ENCODE measurements at regions not wholly inside any gene's neighbourhood (a gene's known extent, or its start where the extent isn't known, plus 50 kb on each side); places are given as distances from the start of the nearest gene placed in this dataset.
A peak's percentile ranks its signal among the peaks of the same experiment; 100 is the strongest.

GRCh38 chr4:128386761-128387599 is 99.4 kb upstream of the PGRMC2 start (continued):
- TF ChIP-seq PRDM4 (tag by site-specific recombination; IDR thresholded peaks at IDR 0.05) (peak; percentile 76), WT1 (tag by site-specific recombination; IDR thresholded peaks at IDR 0.05) (peak; percentile 41; the same call in 1 of the 2 replicates), BCL11A (tag by site-specific recombination; IDR thresholded peaks at IDR 0.05; ENCODE audit: low read depth) (0 out of 2 replicates have a peak, but pooled peaks have one; percentile 38), ZFP69B (tag by site-specific recombination; IDR thresholded peaks at IDR 0.05) (peak; percentile 73), ZNF660 (tag by site-specific recombination; IDR thresholded peaks at IDR 0.05) (peak; percentile 88), HOXD13 (CRISPR knock-in tag; IDR thresholded peaks at IDR 0.05; ENCODE audit: borderline replicate concordance) (no peak), ZNF155 (tag by site-specific recombination; IDR thresholded peaks at IDR 0.05) (no peak), SALL2 (tag by site-specific recombination; IDR thresholded peaks at IDR 0.05; ENCODE audit: borderline replicate concordance) (no peak), ZNF501 (tag by site-specific recombination; IDR thresholded peaks at IDR 0.05) (0 out of 2 replicates have a peak, but pooled peaks have one; percentile 54), ZNF394 (tag by site-specific recombination; IDR thresholded peaks at IDR 0.05; ENCODE audit: borderline replicate concordance) (0 out of 2 replicates have a peak, but pooled peaks have one; percentile 24), ZNF621 (tag by site-specific recombination; IDR thresholded peaks at IDR 0.05) (no peak), ZNF341 (tag by site-specific recombination; IDR thresholded peaks at IDR 0.05; ENCODE audit: low read depth) (peak; percentile 29; the same call in 1 of the 2 replicates), ZNF335 (tag by site-specific recombination; conservative IDR thresholded peaks at IDR 0.05) (peak; percentile 88), ZNF513 (tag by site-specific recombination; IDR thresholded peaks at IDR 0.05) (no peak), SP7 (tag by site-specific recombination; IDR thresholded peaks at IDR 0.05) (peak; percentile 94), IKZF3 (tag by site-specific recombination; IDR thresholded peaks at IDR 0.05) (peak; percentile 87), SP2 (tag by site-specific recombination; IDR thresholded peaks at IDR 0.05) (peak; percentile 40), ZNF138 (tag by site-specific recombination; IDR thresholded peaks at IDR 0.05; ENCODE audit: borderline replicate concordance) (no peak), PRDM10 (tag by site-specific recombination; IDR thresholded peaks at IDR 0.05) (peak; percentile 94), ZNF223 (tag by site-specific recombination; IDR thresholded peaks at IDR 0.05) (no peak), ZNF146 (tag by site-specific recombination; IDR thresholded peaks at IDR 0.05) (0 out of 2 replicates have a peak, but pooled peaks have one; percentile 4), ZBTB8A (tag by site-specific recombination; IDR thresholded peaks at IDR 0.05) (peak; percentile 56; the same call in 1 of the 2 replicates), ZNF366 (tag by site-specific recombination; conservative IDR thresholded peaks at IDR 0.05) (peak; percentile 88), ZNF558 (tag by site-specific recombination; IDR thresholded peaks at IDR 0.05) (peak; percentile 42; the same call in 1 of the 2 replicates), ZNF24 (tag by site-specific recombination; IDR thresholded peaks at IDR 0.05) (peak; percentile 92), KLF10 (tag by site-specific recombination; IDR thresholded peaks at IDR 0.05) (peak; percentile 31; the same call in 1 of the 2 replicates), ZBTB1 (tag by site-specific recombination; IDR thresholded peaks at IDR 0.05) (no peak), KLF17 (tag by site-specific recombination; IDR thresholded peaks at IDR 0.05) (peak; percentile 71), ZNF776 (tag by site-specific recombination; IDR thresholded peaks at IDR 0.05; ENCODE audit: borderline replicate concordance) (no peak)
- TF ChIP-seq, protein P1, sequence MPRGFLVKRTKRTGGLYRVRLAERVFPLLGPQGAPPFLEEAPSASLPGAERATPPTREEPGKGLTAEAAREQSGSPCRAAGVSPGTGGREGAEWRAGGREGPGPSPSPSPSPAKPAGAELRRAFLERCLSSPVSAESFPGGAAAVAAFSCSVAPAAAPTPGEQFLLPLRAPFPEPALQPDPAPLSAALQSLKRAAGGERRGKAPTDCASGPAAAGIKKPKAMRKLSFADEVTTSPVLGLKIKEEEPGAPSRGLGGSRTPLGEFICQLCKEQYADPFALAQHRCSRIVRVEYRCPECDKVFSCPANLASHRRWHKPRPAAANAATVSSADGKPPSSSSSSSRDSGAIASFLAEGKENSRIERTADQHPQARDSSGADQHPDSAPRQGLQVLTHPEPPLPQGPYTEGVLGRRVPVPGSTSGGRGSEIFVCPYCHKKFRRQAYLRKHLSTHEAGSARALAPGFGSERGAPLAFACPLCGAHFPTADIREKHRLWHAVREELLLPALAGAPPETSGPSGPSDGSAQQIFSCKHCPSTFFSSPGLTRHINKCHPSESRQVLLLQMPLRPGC (tag by site-specific recombination; IDR thresholded peaks at IDR 0.05) = peak; percentile 62; the same call in 1 of the 2 replicates

All from HEK293 (cell line).